MM.1S (cell line): ENCODE measurements at regions not wholly inside any gene's neighbourhood (a gene's known extent, or its start where the extent isn't known, plus 50 kb on each side); places are given as distances from the start of the nearest gene placed in this dataset.

Experiments
- DNase-seq: peaks from one replicate; pipeline ENCODE4 v3.0.0-alpha.2; 2015
- H2AFZ ChIP-seq: fragments of 300-600 bp; sonication (generic); 2 replicates; pipeline ENCODE4 v1.6.0; 2016; ENCODE audit warnings: antibody characterized with exemption, low read length
- H3F3A ChIP-seq: fragments of 300-600 bp; sonication (generic); 2 replicates; pipeline ENCODE4 v1.6.1; 2016; ENCODE audit warnings: mild to moderate bottlenecking, antibody characterized with exemption, low read length, moderate library complexity, mixed read lengths; ENCODE audit not compliant: insufficient read depth
- H3K27ac ChIP-seq: fragments of 300-600 bp; sonication (generic); 2 replicates; pipeline ENCODE4 v1.5.1; 2016; ENCODE audit warnings: mild to moderate bottlenecking, low read length
- H3K27me3 ChIP-seq: fragments of 300-600 bp; sonication (generic); replicated peaks from 2 replicates; pipeline ENCODE4 v1.6.0; 2016; ENCODE audit warnings: low read length; ENCODE audit not compliant: insufficient read depth
- H3K36me3 ChIP-seq: fragments of 300-600 bp; sonication (generic); replicated peaks from 2 replicates; pipeline ENCODE4 v1.6.1; 2016; ENCODE audit warnings: mild to moderate bottlenecking, low read length, mixed read lengths; ENCODE audit not compliant: insufficient read depth
- H3K4me1 ChIP-seq: fragments of 300-600 bp; sonication (generic); 2 replicates; pipeline ENCODE4 v1.6.1; 2016; ENCODE audit warnings: low read length, mixed read lengths
- H3K4me2 ChIP-seq: fragments of 300-600 bp; sonication (generic); 2 replicates; pipeline ENCODE4 v1.6.0; 2016; ENCODE audit warnings: low read depth, low read length
- H3K4me3 ChIP-seq: fragments of 300-600 bp; sonication (generic); 2 replicates; pipeline ENCODE4 v1.5.1; 2016; ENCODE audit warnings: low read length, mixed read lengths
- H3K79me2 ChIP-seq: fragments of 300-600 bp; sonication (generic); 2 replicates; pipeline ENCODE4 v1.6.1; 2016; ENCODE audit warnings: mixed run types, low read length, mixed read lengths
- H3K9ac ChIP-seq: fragments of 300-600 bp; sonication (generic); 2 replicates; pipeline ENCODE4 v1.6.1; 2016; ENCODE audit warnings: low read length, mixed read lengths
- H3K9me2 ChIP-seq: fragments of 300-600 bp; sonication (generic); replicated peaks from 2 replicates; pipeline ENCODE4 v1.6.1; 2016; ENCODE audit warnings: mild to moderate bottlenecking, low read length, mixed read lengths; ENCODE audit not compliant: insufficient read depth
- H3K9me3 ChIP-seq: fragments of 300-600 bp; sonication (generic); replicated peaks from 2 replicates; pipeline ENCODE4 v1.6.1; 2016; ENCODE audit warnings: mild to moderate bottlenecking, low read length, mixed read lengths; ENCODE audit not compliant: insufficient read depth
- H4K20me1 ChIP-seq: fragments of 300-600 bp; sonication (generic); 2 replicates; pipeline ENCODE4 v1.6.1; 2016; ENCODE audit warnings: mild to moderate bottlenecking, low read length, moderate library complexity, mixed read lengths; ENCODE audit not compliant: insufficient read depth
- EZH2 ChIP-seq: fragments of 300-600 bp; sonication (generic); optimal IDR thresholded peaks from 2 replicates; pipeline ENCODE3; 2017; ENCODE audit warnings: low read depth, mild to moderate bottlenecking, antibody characterized with exemption, low read length, mixed read lengths
- EZH2phosphoT487 ChIP-seq: fragments of 300-600 bp; sonication (generic); IDR thresholded peaks from 2 replicates; pipeline ENCODE4 v1.6.1; 2018; ENCODE audit warnings: antibody characterized with exemption, low read length
- TF ChIP-seq, protein P1 (sequence below): fragments of 300-600 bp; sonication (generic); IDR thresholded peaks from 2 replicates; pipeline ENCODE4 v1.5.1; 2016; ENCODE audit warnings: antibody characterized with exemption, low read length, mixed read lengths

DNA sequence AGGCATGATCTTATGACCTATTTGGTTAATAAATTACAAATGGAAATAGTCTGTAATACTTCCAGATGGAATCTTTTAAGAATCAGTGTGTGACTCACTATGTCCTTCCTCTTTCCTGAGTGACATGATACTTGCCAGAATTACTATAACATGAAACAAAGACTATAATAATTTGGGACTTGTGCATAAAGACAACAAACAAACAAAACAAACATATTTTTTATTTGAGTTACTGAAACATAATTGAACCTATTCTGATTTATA lies 1268.1 kb downstream of the OTOL1 start:
- H3K9me3 ChIP-seq = no peaks in the 10 kb centered on the region
- no peak for DNase-seq
- H3K36me3 ChIP-seq = no peaks in the 10 kb centered on the region
- no peaks in the 10 kb centered on the region for H3F3A ChIP-seq
- H3K4me3 ChIP-seq = no peak overlapping the region
- H3K4me1 ChIP-seq = peaks cover 8% of the 10 kb centered on the region
- H3K9me2 ChIP-seq = no peaks in the 10 kb centered on the region
- H3K79me2 ChIP-seq = no peaks in the 10 kb centered on the region
- no peaks in the 10 kb centered on the region for H3K27me3 ChIP-seq
- no peak overlapping the region for H3K27ac ChIP-seq
- no peaks in the 10 kb centered on the region for H4K20me1 ChIP-seq
- H3K4me2 ChIP-seq = no peak overlapping the region
- no peak overlapping the region for H2AFZ ChIP-seq
- no peak overlapping the region for H3K9ac ChIP-seq
- TF ChIP-seq EZH2phosphoT487 (no peak), EZH2 (no peak)

DNA sequence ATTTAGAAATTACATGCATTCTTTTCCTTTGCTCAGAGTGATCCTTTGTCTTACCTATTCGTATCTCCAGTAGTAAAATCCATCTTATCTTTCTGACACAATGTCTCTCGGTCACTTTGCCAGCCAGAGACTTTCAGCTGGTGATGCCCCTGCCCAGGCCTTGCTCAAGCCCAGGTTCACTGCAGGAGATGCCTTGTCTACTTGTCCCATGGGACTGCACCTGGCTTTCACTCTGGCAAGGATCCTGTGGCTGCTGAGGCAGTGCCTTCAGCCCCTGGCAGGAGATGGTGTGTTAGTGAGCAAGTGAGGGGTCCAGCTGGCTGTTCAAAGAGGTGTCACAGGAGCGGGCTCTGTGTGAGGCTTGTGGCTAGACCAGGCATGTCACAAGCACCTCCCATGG lies 1268.9 kb downstream of the OTOL1 start:
- no peak for DNase-seq
- H4K20me1 ChIP-seq = no peaks in the 10 kb centered on the region
- TF ChIP-seq, protein P1, sequence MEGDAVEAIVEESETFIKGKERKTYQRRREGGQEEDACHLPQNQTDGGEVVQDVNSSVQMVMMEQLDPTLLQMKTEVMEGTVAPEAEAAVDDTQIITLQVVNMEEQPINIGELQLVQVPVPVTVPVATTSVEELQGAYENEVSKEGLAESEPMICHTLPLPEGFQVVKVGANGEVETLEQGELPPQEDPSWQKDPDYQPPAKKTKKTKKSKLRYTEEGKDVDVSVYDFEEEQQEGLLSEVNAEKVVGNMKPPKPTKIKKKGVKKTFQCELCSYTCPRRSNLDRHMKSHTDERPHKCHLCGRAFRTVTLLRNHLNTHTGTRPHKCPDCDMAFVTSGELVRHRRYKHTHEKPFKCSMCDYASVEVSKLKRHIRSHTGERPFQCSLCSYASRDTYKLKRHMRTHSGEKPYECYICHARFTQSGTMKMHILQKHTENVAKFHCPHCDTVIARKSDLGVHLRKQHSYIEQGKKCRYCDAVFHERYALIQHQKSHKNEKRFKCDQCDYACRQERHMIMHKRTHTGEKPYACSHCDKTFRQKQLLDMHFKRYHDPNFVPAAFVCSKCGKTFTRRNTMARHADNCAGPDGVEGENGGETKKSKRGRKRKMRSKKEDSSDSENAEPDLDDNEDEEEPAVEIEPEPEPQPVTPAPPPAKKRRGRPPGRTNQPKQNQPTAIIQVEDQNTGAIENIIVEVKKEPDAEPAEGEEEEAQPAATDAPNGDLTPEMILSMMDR = no peak
- no peak for TF ChIP-seq EZH2phosphoT487
- TF ChIP-seq EZH2 = no peak
- no peak overlapping the region for H3K4me2 ChIP-seq
- no peaks in the 10 kb centered on the region for H3K9me2 ChIP-seq
- H3K27me3 ChIP-seq = no peaks in the 10 kb centered on the region
- no peaks in the 10 kb centered on the region for H3K79me2 ChIP-seq
- no peak overlapping the region for H3K9ac ChIP-seq
- H3K36me3 ChIP-seq = no peaks in the 10 kb centered on the region
- no peaks in the 10 kb centered on the region for H3K9me3 ChIP-seq
- H3F3A ChIP-seq = no peaks in the 10 kb centered on the region
- H3K27ac ChIP-seq = no peak overlapping the region
- no peak overlapping the region for H2AFZ ChIP-seq
- H3K4me3 ChIP-seq = no peak overlapping the region
- peaks cover 8% of the 10 kb centered on the region for H3K4me1 ChIP-seq

GRCh38 chr3:162769564-162769963 lies 1273.0 kb downstream of the OTOL1 start:
- no peaks in the 10 kb centered on the region for H3K4me1 ChIP-seq
- no peaks in the 10 kb centered on the region for H3K9me3 ChIP-seq
- no peaks in the 10 kb centered on the region for H3K79me2 ChIP-seq
- H3F3A ChIP-seq = no peaks in the 10 kb centered on the region
- H4K20me1 ChIP-seq = no peaks in the 10 kb centered on the region
- H3K4me2 ChIP-seq = no peak overlapping the region
- no peaks in the 10 kb centered on the region for H3K9me2 ChIP-seq
- no peak overlapping the region for H3K27ac ChIP-seq
- TF ChIP-seq, protein P1 = no peak
- TF ChIP-seq EZH2 (no peak), EZH2phosphoT487 (no peak)
- H3K9ac ChIP-seq = no peak overlapping the region
- H3K36me3 ChIP-seq = no peaks in the 10 kb centered on the region
- no peak for DNase-seq
- no peak overlapping the region for H2AFZ ChIP-seq
- H3K4me3 ChIP-seq = no peak overlapping the region
- no peaks in the 10 kb centered on the region for H3K27me3 ChIP-seq

DNA sequence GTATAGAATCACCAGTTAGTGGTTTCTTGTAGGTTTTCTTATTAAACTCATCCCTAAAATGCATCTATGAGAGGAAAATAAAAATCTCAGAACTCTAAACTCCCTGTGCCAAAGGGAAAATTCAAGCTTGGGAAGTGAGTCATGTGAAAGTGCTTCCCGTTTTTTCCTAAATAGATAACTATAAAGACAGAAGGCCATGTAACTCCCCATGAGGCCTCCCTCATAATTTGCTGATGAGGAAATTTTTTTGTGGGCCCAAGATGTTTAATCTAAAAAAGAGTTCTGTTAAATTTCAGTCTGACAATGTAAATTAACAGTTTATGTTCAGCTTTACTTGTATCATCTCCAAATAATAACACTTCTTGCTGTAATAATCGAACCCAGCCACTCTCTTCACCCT lies 1273.9 kb downstream of the OTOL1 start:
- no peak for DNase-seq

More for the DNA sequence above, 1273.9 kb downstream of the OTOL1 start:
- no peak overlapping the region for H3K4me3 ChIP-seq
- H3K9me3 ChIP-seq = no peaks in the 10 kb centered on the region
- H4K20me1 ChIP-seq = no peaks in the 10 kb centered on the region
- no peaks in the 10 kb centered on the region for H3K27me3 ChIP-seq
- TF ChIP-seq, protein P1 = no peak
- TF ChIP-seq EZH2phosphoT487 (no peak), EZH2 (no peak)
- no peak overlapping the region for H3K9ac ChIP-seq
- H3K4me1 ChIP-seq = no peaks in the 10 kb centered on the region
- no peak overlapping the region for H3K27ac ChIP-seq
- H3K9me2 ChIP-seq = no peaks in the 10 kb centered on the region
- no peak overlapping the region for H3K4me2 ChIP-seq
- H3K36me3 ChIP-seq = no peaks in the 10 kb centered on the region
- no peaks in the 10 kb centered on the region for H3K79me2 ChIP-seq
- H2AFZ ChIP-seq = no peak overlapping the region
- no peaks in the 10 kb centered on the region for H3F3A ChIP-seq
